ENCODE measurements at regions not wholly inside any gene's neighbourhood (a gene's known extent, or its start where the extent isn't known, plus 50 kb on each side); places are given as distances from the start of the nearest gene placed in this dataset.
"Not testable (repeated sequence)": the region's sequence is repeated elsewhere in the genome, so short reads cannot be mapped to it uniquely, and the experiment has no call there.

GRCh38 chr10:30169342-30169741, 110.0 kb upstream of the JCAD start:
- DNase-seq, result no peak

- no peak for DNase-seq
These were observed 107.5 kb upstream of the JCAD start for GRCh38 chr10:30166929-30167328.

GRCh38 chr10:30163410-30163809, 104.0 kb upstream of the JCAD start:
- DNase-seq, result not testable (repeated sequence)

- DNase-seq, result not testable (repeated sequence)
These were observed 103.4 kb upstream of the JCAD start for GRCh38 chr10:30162796-30163195.

GRCh38 chr10:30160271-30160982, 101.0 kb upstream of the JCAD start:
- DNase-seq, result no peak

- DNase-seq, result not testable (repeated sequence)
These were observed 100.2 kb upstream of the JCAD start for GRCh38 chr10:30159614-30160013.

- DNase-seq, result no peak
These were observed 99.1 kb upstream of the JCAD start for GRCh38 chr10:30158325-30158960.

GRCh38 chr10:30155401-30155800, 96.0 kb upstream of the JCAD start:
- DNase-seq, result no peak

GRCh38 chr10:30154561-30154960, 95.2 kb upstream of the JCAD start:
- DNase-seq, result no peak

GRCh38 chr10:30154126-30154525, 94.7 kb upstream of the JCAD start:
- no peak for DNase-seq

- no peak for DNase-seq
These were observed 92.4 kb upstream of the JCAD start for GRCh38 chr10:30151581-30152389.

- DNase-seq, result no peak
These were observed 82.0 kb upstream of the JCAD start for GRCh38 chr10:30141423-30141822.

GRCh38 chr10:30134171-30134945, 75.0 kb upstream of the JCAD start:
- no peak for DNase-seq

GRCh38 chr10:30133198-30133597, 73.8 kb upstream of the JCAD start:
- DNase-seq, result no peak

- not testable (repeated sequence) for DNase-seq
These were observed 72.0 kb upstream of the JCAD start for GRCh38 chr10:30131369-30131768.

GRCh38 chr10:30129326-30129725, 69.9 kb upstream of the JCAD start:
- not testable (repeated sequence) for DNase-seq

GRCh38 chr10:30127120-30127541, 67.7 kb upstream of the JCAD start:
- no peak for DNase-seq

- no peak for DNase-seq
These were observed 66.1 kb upstream of the JCAD start for GRCh38 chr10:30125496-30125895.

GRCh38 chr10:30124704-30125103, 65.3 kb upstream of the JCAD start:
- DNase-seq, result no peak

GRCh38 chr10:30121401-30121800, 62.0 kb upstream of the JCAD start:
- no peak for DNase-seq

GRCh38 chr10:30118590-30118989, 59.2 kb upstream of the JCAD start:
- DNase-seq, result no peak

- no peak for DNase-seq
These were observed 58.6 kb upstream of the JCAD start for GRCh38 chr10:30117812-30118501.
